GM18867 (cell line): ENCODE measurements at regions not wholly inside any gene's neighbourhood (a gene's known extent, or its start where the extent isn't known, plus 50 kb on each side); places are given as distances from the start of the nearest gene placed in this dataset.

Source experiments
- ATAC-seq: cut with Tn5 transposase; IDR thresholded peaks from one replicate; pipeline ENCODE4 v1.9.1; 2021; ENCODE audit warnings: mild to moderate bottlenecking, moderate library complexity; ENCODE audit not compliant: unreplicated experiment

GRCh38 chr9:1946526-1947283 lies 68.4 kb upstream of the SMARCA2 start:
- ATAC-seq = no peak

- no peak for ATAC-seq
Measured at GRCh38 chr9:1947438-1947837, 67.7 kb upstream of the SMARCA2 start.

GRCh38 chr9:1948541-1948940 lies 66.6 kb upstream of the SMARCA2 start:
- ATAC-seq = no peak

- no peak for ATAC-seq
Measured at GRCh38 chr9:1951446-1951845, 63.7 kb upstream of the SMARCA2 start.

- no peak for ATAC-seq
Measured at GRCh38 chr9:1952001-1952400, 63.1 kb upstream of the SMARCA2 start.

GRCh38 chr9:1954238-1954637 lies 60.9 kb upstream of the SMARCA2 start:
- no peak for ATAC-seq

GRCh38 chr9:1956958-1957357 lies 58.2 kb upstream of the SMARCA2 start:
- ATAC-seq = no peak

- no peak for ATAC-seq
Measured at GRCh38 chr9:1957856-1958255, 57.3 kb upstream of the SMARCA2 start.

- no peak for ATAC-seq
Measured at GRCh38 chr9:1959371-1959770, 55.8 kb upstream of the SMARCA2 start.

- ATAC-seq = no peak
Measured at GRCh38 chr9:1960342-1961042, 54.7 kb upstream of the SMARCA2 start.

- no peak for ATAC-seq
Measured at GRCh38 chr9:1962122-1962521, 53.0 kb upstream of the SMARCA2 start.

GRCh38 chr9:1962588-1963106 lies 52.5 kb upstream of the SMARCA2 start:
- ATAC-seq = no peak

GRCh38 chr9:1964093-1964492 lies 51.1 kb upstream of the SMARCA2 start:
- ATAC-seq = no peak
